ENCODE measurements at regions not wholly inside any gene's neighbourhood (a gene's known extent, or its start where the extent isn't known, plus 50 kb on each side); places are given as distances from the start of the nearest gene placed in this dataset.

GRCh38 chr9:82331079-82331478 is 342.5 kb downstream of the SPATA31D1 start:
- no peak for ATAC-seq

- peak; percentile 96 for ATAC-seq
Measured at GRCh38 chr9:82332018-82332773, 343.6 kb downstream of the SPATA31D1 start.

GRCh38 chr9:82332774-82333152 is 344.2 kb downstream of the SPATA31D1 start:
- ATAC-seq, result peak; percentile 66

DNA sequence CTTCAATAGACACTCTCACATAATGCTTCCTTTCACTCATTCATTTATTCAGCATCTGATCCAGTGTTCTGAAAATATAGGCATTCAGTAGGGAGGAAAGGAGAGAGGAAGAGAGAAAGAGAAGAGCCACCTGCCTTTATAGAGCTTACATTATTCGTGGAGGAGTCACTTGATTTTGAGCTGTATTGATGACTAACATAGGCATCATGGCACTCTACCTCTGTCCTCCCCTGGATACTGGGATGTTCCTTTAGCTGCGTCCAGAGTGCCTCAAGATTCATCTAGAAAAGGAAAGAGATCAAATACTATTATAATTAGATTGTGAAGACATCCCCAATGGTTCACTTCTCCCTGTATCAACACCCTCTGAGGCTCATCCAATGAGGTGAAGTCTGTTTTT is 345.1 kb downstream of the SPATA31D1 start:
- ATAC-seq, result no peak

- no peak for ATAC-seq
Measured at GRCh38 chr9:82334286-82334685, 345.7 kb downstream of the SPATA31D1 start.

GRCh38 chr9:82337351-82337750 is 348.8 kb downstream of the SPATA31D1 start:
- ATAC-seq, result no peak

DNA sequence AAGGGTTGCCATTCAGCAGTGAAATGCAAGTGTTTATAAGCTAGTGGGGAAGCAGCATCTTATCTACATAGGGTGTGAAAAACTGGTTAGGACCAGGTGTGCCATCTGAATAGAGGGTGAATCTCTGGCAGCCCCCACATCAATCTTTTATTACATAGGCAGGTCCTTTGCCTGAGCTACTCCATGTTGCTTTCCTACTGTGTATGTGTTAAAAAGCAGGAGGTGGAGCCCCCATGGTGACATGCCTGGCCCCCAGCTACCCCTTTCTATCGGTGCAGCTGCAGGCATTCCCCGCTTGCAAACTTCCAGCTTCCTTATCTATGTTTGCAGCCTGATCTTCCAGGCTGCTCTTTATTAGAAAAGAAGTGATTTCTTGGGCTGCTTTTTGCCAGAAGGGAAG is 353.5 kb downstream of the SPATA31D1 start:
- ATAC-seq, result no peak

GRCh38 chr9:82346040-82346439 is 357.5 kb downstream of the SPATA31D1 start:
- no peak for ATAC-seq

DNA sequence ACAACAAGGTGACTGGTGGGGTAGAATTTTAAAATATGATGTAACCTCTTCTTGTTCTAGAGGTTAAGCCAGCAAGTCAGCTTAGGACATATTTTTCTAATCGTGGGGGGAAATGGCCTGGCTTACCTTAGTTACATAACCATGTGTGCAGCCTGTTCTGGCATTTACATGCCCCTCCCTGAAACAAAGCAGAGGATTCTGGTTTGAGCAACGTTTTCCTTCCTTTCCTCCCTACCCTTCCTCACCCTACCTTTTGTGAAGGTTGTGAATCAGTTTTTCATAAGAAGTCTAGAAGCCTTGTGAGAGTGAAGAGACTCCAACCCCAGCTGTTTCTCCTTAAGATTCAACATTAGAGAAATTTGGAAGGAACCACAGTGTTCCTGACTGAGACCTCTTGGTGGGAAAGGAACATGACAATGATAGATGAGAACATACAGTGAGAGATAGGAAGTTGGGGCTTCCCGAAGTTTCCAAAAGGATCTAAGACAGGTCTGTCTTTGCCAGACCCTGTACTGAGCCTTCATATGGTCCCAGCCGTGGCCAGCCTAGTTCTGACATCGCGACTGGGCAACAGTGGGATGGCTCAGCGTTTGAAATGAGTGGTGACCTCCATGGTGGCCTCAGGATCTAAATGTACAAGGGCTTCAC is 365.2 kb downstream of the SPATA31D1 start:
- ATAC-seq, result no peak

DNA sequence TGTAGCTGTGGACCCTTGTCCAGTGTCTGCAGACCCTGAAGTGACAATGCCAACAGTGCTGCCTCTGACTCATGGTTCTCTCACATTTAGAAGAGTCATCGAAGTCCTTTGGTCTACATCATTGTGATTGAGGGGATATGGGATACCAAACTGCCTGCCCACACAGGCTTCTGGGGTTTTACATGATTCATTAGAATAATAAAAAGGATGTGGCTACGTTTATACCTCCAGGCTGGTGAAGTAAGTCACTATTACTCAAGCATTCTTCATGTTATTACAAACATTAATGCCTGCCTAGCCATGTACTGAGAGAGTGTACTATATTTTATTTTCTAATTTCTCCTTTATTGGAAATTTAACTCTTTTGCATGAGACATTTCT is 365.7 kb downstream of the SPATA31D1 start:
- peak; percentile 95 for ATAC-seq

GRCh38 chr9:82356131-82356530 is 367.6 kb downstream of the SPATA31D1 start:
- no peak for ATAC-seq

- ATAC-seq, result no peak
Measured at GRCh38 chr9:82356871-82357270, 368.3 kb downstream of the SPATA31D1 start.

GRCh38 chr9:82363198-82363597 is 374.6 kb downstream of the SPATA31D1 start:
- no peak for ATAC-seq

DNA sequence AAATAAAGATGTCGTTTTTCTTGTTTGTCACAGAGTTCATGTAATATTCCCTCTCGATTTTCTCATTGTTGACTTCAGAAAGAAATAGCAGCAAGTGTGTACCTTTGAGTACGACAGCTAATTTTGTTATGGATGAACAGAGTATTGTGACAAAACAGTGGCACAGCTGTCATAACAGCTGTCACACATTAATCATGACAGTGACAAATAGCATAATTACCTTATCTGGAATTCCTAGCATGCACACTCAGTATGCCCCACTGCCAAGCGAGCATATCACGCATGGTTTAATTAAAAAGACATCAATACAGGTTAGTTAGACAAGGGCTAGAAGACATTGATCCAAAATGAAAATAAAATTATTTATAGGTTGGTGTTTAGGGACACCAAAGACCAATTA is 375.1 kb downstream of the SPATA31D1 start:
- no peak for ATAC-seq

- ATAC-seq, result no peak
Measured at GRCh38 chr9:82367016-82367415, 378.4 kb downstream of the SPATA31D1 start.

GRCh38 chr9:82367929-82368328 is 379.4 kb downstream of the SPATA31D1 start:
- ATAC-seq, result no peak

- ATAC-seq, result no peak
Measured at GRCh38 chr9:82369251-82369945, 380.8 kb downstream of the SPATA31D1 start.

GRCh38 chr9:82375041-82375440 is 386.5 kb downstream of the SPATA31D1 start:
- no peak for ATAC-seq

- ATAC-seq, result no peak
Measured at GRCh38 chr9:82376677-82377232, 388.2 kb downstream of the SPATA31D1 start.

DNA sequence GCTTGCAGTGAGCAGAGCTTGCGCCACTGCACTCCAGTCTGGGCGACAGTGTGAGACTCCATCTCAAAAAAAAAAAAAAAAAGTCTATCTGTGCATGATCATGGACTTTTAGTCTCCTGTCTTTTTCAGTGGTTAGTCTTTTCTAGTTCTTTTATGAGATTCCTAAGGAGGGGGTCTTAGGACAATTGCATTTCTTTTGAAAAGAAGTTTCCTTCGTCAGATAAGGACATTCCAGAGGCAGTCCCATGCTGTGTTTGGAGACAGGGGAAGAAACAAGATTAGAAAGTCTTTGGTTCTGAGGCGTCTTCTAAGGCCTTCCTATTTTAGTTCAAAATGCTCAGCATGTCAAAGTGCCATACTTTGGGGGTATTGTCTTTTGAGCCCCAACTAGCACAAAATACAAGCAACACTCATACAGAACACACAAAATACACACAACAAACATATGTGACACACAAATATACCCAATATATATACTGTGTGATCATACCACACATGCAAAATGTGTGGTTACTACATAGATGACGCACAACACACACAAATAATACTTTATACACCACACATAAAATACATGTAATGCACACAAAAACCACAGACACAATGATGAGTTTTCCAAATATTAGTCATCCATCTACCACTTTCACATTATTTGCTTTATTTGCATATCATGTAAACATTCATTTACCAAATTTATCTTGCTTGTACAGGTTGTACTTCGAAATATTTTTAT is 394.5 kb downstream of the SPATA31D1 start:
- ATAC-seq, result no peak

GRCh38 chr9:82385633-82386032 is 397.1 kb downstream of the SPATA31D1 start:
- no peak for ATAC-seq

DNA sequence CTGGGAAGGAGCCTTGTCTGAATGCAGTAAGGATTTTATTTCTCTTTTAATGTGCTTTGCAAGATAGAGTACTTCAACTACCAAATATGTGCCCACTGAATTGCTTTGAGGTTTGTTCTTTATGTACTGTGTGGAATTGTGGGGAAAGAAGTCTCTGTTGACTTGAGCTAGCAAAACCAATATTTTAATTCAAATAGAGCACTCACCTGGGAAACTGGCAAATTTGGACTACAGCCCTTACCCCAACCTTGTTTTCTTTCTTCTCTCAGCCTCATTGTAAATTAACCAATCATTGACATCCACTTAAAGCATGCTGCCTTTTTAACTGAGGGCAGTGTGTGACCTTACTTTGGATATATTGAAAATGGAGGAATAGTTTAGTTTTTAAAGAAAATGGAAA is 409.0 kb downstream of the SPATA31D1 start:
- ATAC-seq, result no peak
